ENCODE measurements at regions not wholly inside any gene's neighbourhood (a gene's known extent, or its start where the extent isn't known, plus 50 kb on each side); places are given as distances from the start of the nearest gene placed in this dataset.

DNA sequence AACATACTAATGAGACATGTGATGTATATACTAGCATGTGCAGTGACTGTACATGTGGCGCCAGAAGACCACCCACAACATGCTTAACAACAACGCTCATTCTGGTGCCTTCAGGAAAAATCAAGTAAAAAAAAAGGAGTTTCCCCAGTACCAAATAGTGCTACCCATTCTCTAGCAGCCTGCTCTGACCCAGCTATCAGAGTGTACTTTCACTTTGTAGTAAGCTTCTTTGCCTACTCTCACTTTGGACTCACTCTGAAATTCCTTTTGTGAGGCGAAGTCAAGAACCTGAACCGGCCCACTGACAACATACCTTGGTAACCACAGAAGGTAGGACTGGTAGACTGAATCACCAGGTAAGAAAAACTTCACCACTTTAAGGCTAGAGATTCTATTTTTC is 1100.0 kb downstream of the GRIK2 start:
- H3K9me3 Mint-ChIP-seq, result peaks cover 12% of the 10 kb centered on the region; the same call in 1 of the 2 replicates
- H3K27ac Mint-ChIP-seq, result no peak overlapping the region
- ChIA-PET CTCF (no interaction called here), POLR2A (no interaction called here)
- peaks cover 9% of the 10 kb centered on the region for H3K27me3 Mint-ChIP-seq (ENCODE audit: low read depth)
- DNase-seq (ENCODE audit: low spot score) (no peak), ATAC-seq (no peak)
- H3K36me3 Mint-ChIP-seq, result no peaks in the 10 kb centered on the region
- no peak overlapping the region for H3K4me3 Mint-ChIP-seq
- TF ChIP-seq, protein P1, sequence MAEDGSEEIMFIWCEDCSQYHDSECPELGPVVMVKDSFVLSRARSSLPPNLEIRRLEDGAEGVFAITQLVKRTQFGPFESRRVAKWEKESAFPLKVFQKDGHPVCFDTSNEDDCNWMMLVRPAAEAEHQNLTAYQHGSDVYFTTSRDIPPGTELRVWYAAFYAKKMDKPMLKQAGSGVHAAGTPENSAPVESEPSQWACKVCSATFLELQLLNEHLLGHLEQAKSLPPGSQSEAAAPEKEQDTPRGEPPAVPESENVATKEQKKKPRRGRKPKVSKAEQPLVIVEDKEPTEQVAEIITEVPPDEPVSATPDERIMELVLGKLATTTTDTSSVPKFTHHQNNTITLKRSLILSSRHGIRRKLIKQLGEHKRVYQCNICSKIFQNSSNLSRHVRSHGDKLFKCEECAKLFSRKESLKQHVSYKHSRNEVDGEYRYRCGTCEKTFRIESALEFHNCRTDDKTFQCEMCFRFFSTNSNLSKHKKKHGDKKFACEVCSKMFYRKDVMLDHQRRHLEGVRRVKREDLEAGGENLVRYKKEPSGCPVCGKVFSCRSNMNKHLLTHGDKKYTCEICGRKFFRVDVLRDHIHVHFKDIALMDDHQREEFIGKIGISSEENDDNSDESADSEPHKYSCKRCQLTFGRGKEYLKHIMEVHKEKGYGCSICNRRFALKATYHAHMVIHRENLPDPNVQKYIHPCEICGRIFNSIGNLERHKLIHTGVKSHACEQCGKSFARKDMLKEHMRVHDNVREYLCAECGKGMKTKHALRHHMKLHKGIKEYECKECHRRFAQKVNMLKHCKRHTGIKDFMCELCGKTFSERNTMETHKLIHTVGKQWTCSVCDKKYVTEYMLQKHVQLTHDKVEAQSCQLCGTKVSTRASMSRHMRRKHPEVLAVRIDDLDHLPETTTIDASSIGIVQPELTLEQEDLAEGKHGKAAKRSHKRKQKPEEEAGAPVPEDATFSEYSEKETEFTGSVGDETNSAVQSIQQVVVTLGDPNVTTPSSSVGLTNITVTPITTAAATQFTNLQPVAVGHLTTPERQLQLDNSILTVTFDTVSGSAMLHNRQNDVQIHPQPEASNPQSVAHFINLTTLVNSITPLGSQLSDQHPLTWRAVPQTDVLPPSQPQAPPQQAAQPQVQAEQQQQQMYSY (CRISPR knock-in tag; IDR thresholded peaks at IDR 0.05), result no peak
- TF ChIP-seq ZNF671 (CRISPR knock-in tag; IDR thresholded peaks at IDR 0.05), result no peak
- TF ChIP-seq ZNF423 (CRISPR knock-in tag; IDR thresholded peaks at IDR 0.05), result no peak
- no peak for TF ChIP-seq CBFB (CRISPR knock-in tag; IDR thresholded peaks at IDR 0.05; ENCODE audit: low read depth)
- TF ChIP-seq, protein P2, sequence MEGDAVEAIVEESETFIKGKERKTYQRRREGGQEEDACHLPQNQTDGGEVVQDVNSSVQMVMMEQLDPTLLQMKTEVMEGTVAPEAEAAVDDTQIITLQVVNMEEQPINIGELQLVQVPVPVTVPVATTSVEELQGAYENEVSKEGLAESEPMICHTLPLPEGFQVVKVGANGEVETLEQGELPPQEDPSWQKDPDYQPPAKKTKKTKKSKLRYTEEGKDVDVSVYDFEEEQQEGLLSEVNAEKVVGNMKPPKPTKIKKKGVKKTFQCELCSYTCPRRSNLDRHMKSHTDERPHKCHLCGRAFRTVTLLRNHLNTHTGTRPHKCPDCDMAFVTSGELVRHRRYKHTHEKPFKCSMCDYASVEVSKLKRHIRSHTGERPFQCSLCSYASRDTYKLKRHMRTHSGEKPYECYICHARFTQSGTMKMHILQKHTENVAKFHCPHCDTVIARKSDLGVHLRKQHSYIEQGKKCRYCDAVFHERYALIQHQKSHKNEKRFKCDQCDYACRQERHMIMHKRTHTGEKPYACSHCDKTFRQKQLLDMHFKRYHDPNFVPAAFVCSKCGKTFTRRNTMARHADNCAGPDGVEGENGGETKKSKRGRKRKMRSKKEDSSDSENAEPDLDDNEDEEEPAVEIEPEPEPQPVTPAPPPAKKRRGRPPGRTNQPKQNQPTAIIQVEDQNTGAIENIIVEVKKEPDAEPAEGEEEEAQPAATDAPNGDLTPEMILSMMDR (IDR thresholded peaks at IDR 0.05), result no peak
- TF ChIP-seq TP53 (CRISPR knock-in tag; IDR thresholded peaks at IDR 0.05), result no peak
- TF ChIP-seq, protein P3, sequence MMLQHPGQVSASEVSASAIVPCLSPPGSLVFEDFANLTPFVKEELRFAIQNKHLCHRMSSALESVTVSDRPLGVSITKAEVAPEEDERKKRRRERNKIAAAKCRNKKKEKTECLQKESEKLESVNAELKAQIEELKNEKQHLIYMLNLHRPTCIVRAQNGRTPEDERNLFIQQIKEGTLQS (CRISPR knock-in tag; conservative IDR thresholded peaks at IDR 0.05), result no peak
- TF ChIP-seq GABPB1 (CRISPR knock-in tag; IDR thresholded peaks at IDR 0.05), result no peak
- TF ChIP-seq, protein P4, sequence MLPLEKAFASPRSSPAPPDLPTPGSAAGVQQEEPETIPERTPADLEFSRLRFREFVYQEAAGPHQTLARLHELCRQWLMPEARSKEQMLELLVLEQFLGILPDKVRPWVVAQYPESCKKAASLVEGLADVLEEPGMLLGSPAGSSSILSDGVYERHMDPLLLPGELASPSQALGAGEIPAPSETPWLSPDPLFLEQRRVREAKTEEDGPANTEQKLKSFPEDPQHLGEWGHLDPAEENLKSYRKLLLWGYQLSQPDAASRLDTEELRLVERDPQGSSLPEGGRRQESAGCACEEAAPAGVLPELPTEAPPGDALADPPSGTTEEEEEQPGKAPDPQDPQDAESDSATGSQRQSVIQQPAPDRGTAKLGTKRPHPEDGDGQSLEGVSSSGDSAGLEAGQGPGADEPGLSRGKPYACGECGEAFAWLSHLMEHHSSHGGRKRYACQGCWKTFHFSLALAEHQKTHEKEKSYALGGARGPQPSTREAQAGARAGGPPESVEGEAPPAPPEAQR (CRISPR knock-in tag; IDR thresholded peaks at IDR 0.05), result no peak
- no peak for TF ChIP-seq NR2C2 (CRISPR knock-in tag; IDR thresholded peaks at IDR 0.05)
- TF ChIP-seq, protein P5, sequence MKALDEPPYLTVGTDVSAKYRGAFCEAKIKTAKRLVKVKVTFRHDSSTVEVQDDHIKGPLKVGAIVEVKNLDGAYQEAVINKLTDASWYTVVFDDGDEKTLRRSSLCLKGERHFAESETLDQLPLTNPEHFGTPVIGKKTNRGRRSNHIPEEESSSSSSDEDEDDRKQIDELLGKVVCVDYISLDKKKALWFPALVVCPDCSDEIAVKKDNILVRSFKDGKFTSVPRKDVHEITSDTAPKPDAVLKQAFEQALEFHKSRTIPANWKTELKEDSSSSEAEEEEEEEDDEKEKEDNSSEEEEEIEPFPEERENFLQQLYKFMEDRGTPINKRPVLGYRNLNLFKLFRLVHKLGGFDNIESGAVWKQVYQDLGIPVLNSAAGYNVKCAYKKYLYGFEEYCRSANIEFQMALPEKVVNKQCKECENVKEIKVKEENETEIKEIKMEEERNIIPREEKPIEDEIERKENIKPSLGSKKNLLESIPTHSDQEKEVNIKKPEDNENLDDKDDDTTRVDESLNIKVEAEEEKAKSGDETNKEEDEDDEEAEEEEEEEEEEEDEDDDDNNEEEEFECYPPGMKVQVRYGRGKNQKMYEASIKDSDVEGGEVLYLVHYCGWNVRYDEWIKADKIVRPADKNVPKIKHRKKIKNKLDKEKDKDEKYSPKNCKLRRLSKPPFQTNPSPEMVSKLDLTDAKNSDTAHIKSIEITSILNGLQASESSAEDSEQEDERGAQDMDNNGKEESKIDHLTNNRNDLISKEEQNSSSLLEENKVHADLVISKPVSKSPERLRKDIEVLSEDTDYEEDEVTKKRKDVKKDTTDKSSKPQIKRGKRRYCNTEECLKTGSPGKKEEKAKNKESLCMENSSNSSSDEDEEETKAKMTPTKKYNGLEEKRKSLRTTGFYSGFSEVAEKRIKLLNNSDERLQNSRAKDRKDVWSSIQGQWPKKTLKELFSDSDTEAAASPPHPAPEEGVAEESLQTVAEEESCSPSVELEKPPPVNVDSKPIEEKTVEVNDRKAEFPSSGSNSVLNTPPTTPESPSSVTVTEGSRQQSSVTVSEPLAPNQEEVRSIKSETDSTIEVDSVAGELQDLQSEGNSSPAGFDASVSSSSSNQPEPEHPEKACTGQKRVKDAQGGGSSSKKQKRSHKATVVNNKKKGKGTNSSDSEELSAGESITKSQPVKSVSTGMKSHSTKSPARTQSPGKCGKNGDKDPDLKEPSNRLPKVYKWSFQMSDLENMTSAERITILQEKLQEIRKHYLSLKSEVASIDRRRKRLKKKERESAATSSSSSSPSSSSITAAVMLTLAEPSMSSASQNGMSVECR (CRISPR knock-in tag; IDR thresholded peaks at IDR 0.05; ENCODE audit: borderline replicate concordance), result no peak
- TF ChIP-seq, protein P6, sequence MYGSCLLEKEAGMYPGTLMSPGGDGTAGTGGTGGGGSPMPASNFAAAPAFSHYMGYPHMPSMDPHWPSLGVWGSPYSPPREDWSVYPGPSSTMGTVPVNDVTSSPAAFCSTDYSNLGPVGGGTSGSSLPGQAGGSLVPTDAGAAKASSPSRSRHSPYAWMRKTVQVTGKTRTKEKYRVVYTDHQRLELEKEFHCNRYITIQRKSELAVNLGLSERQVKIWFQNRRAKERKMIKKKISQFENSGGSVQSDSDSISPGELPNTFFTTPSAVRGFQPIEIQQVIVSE (CRISPR knock-in tag; IDR thresholded peaks at IDR 0.05; ENCODE audit: borderline replicate concordance), result no peak
- no peaks in the 10 kb centered on the region for H3K4me1 Mint-ChIP-seq

DNA sequence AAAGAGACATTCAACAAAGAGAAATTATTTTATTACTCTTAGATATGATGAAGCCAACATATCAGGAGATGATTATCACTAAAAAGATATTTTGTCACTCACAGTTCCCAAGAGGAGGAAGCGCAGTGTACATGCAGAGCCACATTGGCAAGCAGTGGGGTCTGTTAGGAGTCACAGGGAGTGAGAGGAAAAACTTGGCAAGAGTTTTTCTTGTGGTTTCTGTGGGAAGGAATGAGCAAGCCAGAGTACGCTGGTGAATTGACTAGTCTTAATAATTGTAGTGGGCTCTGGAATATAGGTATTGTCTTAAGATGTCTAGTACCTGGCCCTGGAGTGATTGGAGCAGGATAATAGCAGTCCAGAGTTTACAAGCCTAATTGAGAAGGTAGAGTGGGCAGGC is 1095.2 kb downstream of the GRIK2 start:
- CTCF ChIA-PET, result no interaction called here
- TF ChIP-seq EMX1 (CRISPR knock-in tag; IDR thresholded peaks at IDR 0.05) (no peak), SMAD3 (CRISPR knock-in tag; IDR thresholded peaks at IDR 0.05; ENCODE audit: borderline replicate concordance) (no peak), NFATC4 (CRISPR knock-in tag; IDR thresholded peaks at IDR 0.05) (no peak), ZNF232 (CRISPR knock-in tag; IDR thresholded peaks at IDR 0.05) (no peak), NFE2L1 (CRISPR knock-in tag; IDR thresholded peaks at IDR 0.05) (no peak), NR2C2 (CRISPR knock-in tag; IDR thresholded peaks at IDR 0.05) (no peak), ZNF121 (CRISPR knock-in tag; IDR thresholded peaks at IDR 0.05) (no peak), ZNF263 (CRISPR knock-in tag; IDR thresholded peaks at IDR 0.05; ENCODE audit: low read depth) (no peak)
- TF ChIP-seq, protein P7, sequence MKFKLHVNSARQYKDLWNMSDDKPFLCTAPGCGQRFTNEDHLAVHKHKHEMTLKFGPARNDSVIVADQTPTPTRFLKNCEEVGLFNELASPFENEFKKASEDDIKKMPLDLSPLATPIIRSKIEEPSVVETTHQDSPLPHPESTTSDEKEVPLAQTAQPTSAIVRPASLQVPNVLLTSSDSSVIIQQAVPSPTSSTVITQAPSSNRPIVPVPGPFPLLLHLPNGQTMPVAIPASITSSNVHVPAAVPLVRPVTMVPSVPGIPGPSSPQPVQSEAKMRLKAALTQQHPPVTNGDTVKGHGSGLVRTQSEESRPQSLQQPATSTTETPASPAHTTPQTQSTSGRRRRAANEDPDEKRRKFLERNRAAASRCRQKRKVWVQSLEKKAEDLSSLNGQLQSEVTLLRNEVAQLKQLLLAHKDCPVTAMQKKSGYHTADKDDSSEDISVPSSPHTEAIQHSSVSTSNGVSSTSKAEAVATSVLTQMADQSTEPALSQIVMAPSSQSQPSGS (CRISPR knock-in tag; IDR thresholded peaks at IDR 0.05; ENCODE audit: borderline replicate concordance, low read depth), result no peak
- TF ChIP-seq, protein P3 (CRISPR knock-in tag; conservative IDR thresholded peaks at IDR 0.05), result no peak
- TF ChIP-seq, protein P8, sequence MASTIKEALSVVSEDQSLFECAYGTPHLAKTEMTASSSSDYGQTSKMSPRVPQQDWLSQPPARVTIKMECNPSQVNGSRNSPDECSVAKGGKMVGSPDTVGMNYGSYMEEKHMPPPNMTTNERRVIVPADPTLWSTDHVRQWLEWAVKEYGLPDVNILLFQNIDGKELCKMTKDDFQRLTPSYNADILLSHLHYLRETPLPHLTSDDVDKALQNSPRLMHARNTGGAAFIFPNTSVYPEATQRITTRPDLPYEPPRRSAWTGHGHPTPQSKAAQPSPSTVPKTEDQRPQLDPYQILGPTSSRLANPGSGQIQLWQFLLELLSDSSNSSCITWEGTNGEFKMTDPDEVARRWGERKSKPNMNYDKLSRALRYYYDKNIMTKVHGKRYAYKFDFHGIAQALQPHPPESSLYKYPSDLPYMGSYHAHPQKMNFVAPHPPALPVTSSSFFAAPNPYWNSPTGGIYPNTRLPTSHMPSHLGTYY (CRISPR knock-in tag; IDR thresholded peaks at IDR 0.05), result no peak

More for the DNA sequence above, 1095.2 kb downstream of the GRIK2 start:
- H3K4me3 Mint-ChIP-seq, result no peak overlapping the region
- ATAC-seq (no peak), DNase-seq (ENCODE audit: low spot score) (no peak)
- H3K36me3 Mint-ChIP-seq, result no peaks in the 10 kb centered on the region
- H3K9me3 Mint-ChIP-seq, result no peaks in the 10 kb centered on the region
- POLR2A ChIA-PET, result no interaction called here
- no peak overlapping the region for H3K27ac Mint-ChIP-seq
- H3K27me3 Mint-ChIP-seq (ENCODE audit: low read depth), result peaks cover under 1% of the 10 kb centered on the region
- H3K4me1 Mint-ChIP-seq, result no peaks in the 10 kb centered on the region

Measured in WTC11 (cell line).